H1 (cell line): ENCODE measurements at regions not wholly inside any gene's neighbourhood (a gene's known extent, or its start where the extent isn't known, plus 50 kb on each side); places are given as distances from the start of the nearest gene placed in this dataset.

Experiments
- CTCF ChIA-PET: fragments of 300-600 bp; sonication (Branson Sonifier 250); formaldehyde crosslinking; loops from one replicate; lab custom pipeline; 2021; ENCODE audit not compliant: partially characterized antibody; lab: Charles Lee
- POLR2A ChIA-PET: fragments of 300-600 bp; sonication (Branson Sonifier 250); formaldehyde crosslinking; loops from one replicate; lab custom pipeline; 2021; ENCODE audit warnings: inconsistent platforms; ENCODE audit not compliant: partially characterized antibody; lab: Charles Lee
- DNase-seq, 2 experiments: peaks; one replicate each; pipeline versions ENCODE4 v3.0.0 to v3.0.0-alpha.2; 2010 to 2022; ENCODE audit warnings: low spot score in 2 of 2, low read depth in 1 of 2, mixed read lengths in 1 of 2
- FAIRE-seq: peaks from 2 replicates; lab custom pipeline; 2011; peaks lifted over from hg19 to GRCh38; lab: Jason Lieb, UNC
- H2AFZ ChIP-seq: 2 replicates; pipeline ENCODE4 v1.8.1; 2012; ENCODE audit warnings: low read length, inconsistent platforms
- H2AK5ac ChIP-seq: 2 replicates; pipeline ENCODE4 v1.6.1; 2013; ENCODE audit warnings: low read depth, low read length
- H2BK120ac ChIP-seq: replicated peaks from 2 replicates; pipeline ENCODE3; 2013; ENCODE audit warnings: low read depth, low read length, inconsistent platforms
- H2BK12ac ChIP-seq: 2 replicates; pipeline ENCODE4 v1.6.1; 2013; ENCODE audit warnings: low read depth, low read length
- H2BK15ac ChIP-seq: 2 replicates; pipeline ENCODE4 v1.6.1; 2013; ENCODE audit warnings: low read length
- H2BK20ac ChIP-seq: 2 replicates; pipeline ENCODE4 v1.6.1; 2013; ENCODE audit warnings: low read length
- H2BK5ac ChIP-seq: 2 replicates; pipeline ENCODE4 v1.6.1; 2013; ENCODE audit warnings: low read depth, low read length
- H3K14ac ChIP-seq: 2 replicates; pipeline ENCODE4 v1.6.1; 2013; ENCODE audit warnings: inconsistent platforms; ENCODE audit not compliant: insufficient read length
- H3K18ac ChIP-seq: 2 replicates; pipeline ENCODE4 v1.6.1; 2013; ENCODE audit warnings: low read length; ENCODE audit errors: extremely low read depth
- H3K23ac ChIP-seq: 2 replicates; pipeline ENCODE4 v1.6.1; 2013; ENCODE audit warnings: inconsistent platforms; ENCODE audit not compliant: insufficient read length
- H3K23me2 ChIP-seq: 2 replicates; pipeline ENCODE4 v1.6.1; 2013; ENCODE audit warnings: low read depth, low read length
- H3K27ac ChIP-seq: 2 replicates; pipeline ENCODE4 v1.6.1; 2011; ENCODE audit warnings: low read depth, low read length, inconsistent platforms
- H3K27me3 ChIP-seq, 4 experiments: replicated peaks in 1 of 4; 1 replicate in 1 of 4; 2 replicates in 3 of 4; pipeline versions ENCODE4 v1.6.1 to v1.8.1; 2011 to 2013; ENCODE audit warnings: low read length in 3 of 4, mild to moderate bottlenecking in 3 of 4, inconsistent platforms in 2 of 4, mixed read lengths in 2 of 4, moderate library complexity in 1 of 4; ENCODE audit not compliant: control insufficient read depth in 3 of 4, insufficient read depth in 3 of 4; ENCODE audit errors: extremely low read depth in 1 of 4
- H3K36me3 ChIP-seq, 4 experiments: 2 replicates each; pipeline versions ENCODE4 v1.6.1 to v1.8.1; 2011 to 2013; ENCODE audit warnings: mild to moderate bottlenecking in 4 of 4, low read length in 3 of 4, moderate library complexity in 2 of 4, control low read depth in 1 of 4, inconsistent platforms in 1 of 4; ENCODE audit not compliant: insufficient read depth in 4 of 4, control insufficient read depth in 2 of 4
- H3K4ac ChIP-seq: replicated peaks from 2 replicates; pipeline ENCODE3; 2013; ENCODE audit warnings: low read length, low read depth, mixed read lengths, inconsistent platforms; ENCODE audit not compliant: insufficient read length
- H3K4me1 ChIP-seq, 4 experiments: replicated peaks in 1 of 4; 1 replicate in 1 of 4; 2 replicates in 3 of 4; pipeline versions ENCODE4 v1.6.1 to v1.8.1; 2011 to 2013; ENCODE audit warnings: low read length in 3 of 4, inconsistent platforms in 2 of 4, mixed read lengths in 1 of 4; ENCODE audit not compliant: insufficient read depth in 4 of 4, control insufficient read depth in 3 of 4
- H3K4me2 ChIP-seq, 2 experiments: 2 replicates each; pipeline versions ENCODE4 v1.6.1 to v1.8.1; 2011 to 2013; ENCODE audit warnings: low read depth in 2 of 2, low read length in 2 of 2, control low read depth in 1 of 2, inconsistent platforms in 1 of 2, mild to moderate bottlenecking in 1 of 2; ENCODE audit not compliant: insufficient read depth in 1 of 2
- H3K4me3 ChIP-seq, 4 experiments: fragments of 200-600, 300-600 bp in 1 of 4; sonication (generic), shearing (Covaris generic), sonication (Bioruptor Twin) in 1 of 4; 2 replicates each; pipeline versions ENCODE4 v1.5.1 to v1.8.1; 2011 to 2016; ENCODE audit warnings: low read length in 4 of 4, low read depth in 3 of 4, control low read depth in 2 of 4, inconsistent platforms in 2 of 4, mild to moderate bottlenecking in 2 of 4, mixed read lengths in 1 of 4, moderate library complexity in 1 of 4; ENCODE audit not compliant: insufficient read depth in 2 of 4; ENCODE audit errors: extremely low read depth in 1 of 4
- H3K56ac ChIP-seq: replicated peaks from 2 replicates; pipeline ENCODE3; 2013; ENCODE audit warnings: low read depth, mild to moderate bottlenecking, mixed read lengths, low read length, inconsistent platforms; ENCODE audit not compliant: insufficient read length
- H3K79me1 ChIP-seq: 2 replicates; pipeline ENCODE4 v1.6.1; 2013; ENCODE audit warnings: low read depth, low read length, control low read depth
- H3K79me2 ChIP-seq, 2 experiments: 2 replicates each; pipeline versions ENCODE4 v1.6.1 to v1.8.1; 2012 to 2013; ENCODE audit warnings: low read length in 2 of 2, mild to moderate bottlenecking in 2 of 2, inconsistent platforms in 1 of 2; ENCODE audit not compliant: insufficient read depth in 2 of 2, control insufficient read depth in 1 of 2
- H3K9ac ChIP-seq, 4 experiments: replicated peaks in 1 of 4; 1 replicate in 1 of 4; 2 replicates in 3 of 4; pipeline versions ENCODE4 v1.6.1 to v1.8.1; 2011 to 2013; ENCODE audit warnings: low read depth in 3 of 4, low read length in 3 of 4, control low read depth in 2 of 4, mild to moderate bottlenecking in 2 of 4, moderate library complexity in 2 of 4, inconsistent platforms in 1 of 4; ENCODE audit errors: extremely low read depth in 1 of 4
- H3K9me3 ChIP-seq, 2 experiments: 2 replicates each; pipeline versions ENCODE4 v1.6.1 to v1.8.1; 2012 to 2013; ENCODE audit warnings: mild to moderate bottlenecking in 2 of 2, moderate library complexity in 2 of 2, control low read depth in 1 of 2, inconsistent platforms in 1 of 2, low read depth in 1 of 2, low read length in 1 of 2, mixed read lengths in 1 of 2; ENCODE audit not compliant: insufficient read depth in 2 of 2
- H4K20me1 ChIP-seq, 2 experiments: replicated peaks in 1 of 2; 2 replicates each; pipeline versions ENCODE3 to v1.8.1; 2011 to 2013; ENCODE audit warnings: inconsistent platforms in 2 of 2, low read length in 2 of 2, mild to moderate bottlenecking in 1 of 2; ENCODE audit not compliant: insufficient read depth in 2 of 2, control insufficient read depth in 1 of 2
- H4K5ac ChIP-seq: 2 replicates; pipeline ENCODE4 v1.6.1; 2013; ENCODE audit warnings: low read length, low read depth, mixed read lengths, inconsistent platforms; ENCODE audit not compliant: insufficient read length
- H4K8ac ChIP-seq: 2 replicates; pipeline ENCODE4 v1.8.0; 2013; ENCODE audit warnings: mild to moderate bottlenecking, moderate library complexity, low read length, inconsistent platforms; ENCODE audit not compliant: insufficient read depth; ENCODE audit errors: extremely low read depth
- H4K91ac ChIP-seq: replicated peaks from 2 replicates; pipeline ENCODE3; 2013; ENCODE audit warnings: low read length, mixed read lengths, inconsistent platforms; ENCODE audit not compliant: insufficient read length
- ASH2L ChIP-seq: fragments of 200-600, 300-600 bp; sonication (generic); IDR thresholded peaks from one replicate; pipeline ENCODE4 v1.7.1; 2017; ENCODE audit warnings: low read length
- CBX5 ChIP-seq: fragments of 300-800, 300-1000 bp; sonication (generic); IDR thresholded peaks from 2 replicates; pipeline ENCODE4 v1.7.1; 2016; ENCODE audit warnings: antibody characterized with exemption, low read length, low read depth
- CREB1 ChIP-seq: IDR thresholded peaks from 2 replicates; pipeline ENCODE4 v1.6.1; 2012; ENCODE audit warnings: inconsistent platforms
- CTBP2 ChIP-seq: IDR thresholded peaks from 2 replicates; pipeline ENCODE4 v1.7.0; 2011; ENCODE audit warnings: borderline replicate concordance, mild to moderate bottlenecking, moderate library complexity, mixed read lengths, low read length; ENCODE audit not compliant: insufficient read depth, insufficient read length
- EGR1 ChIP-seq: IDR thresholded peaks from 2 replicates; pipeline ENCODE4 v1.6.1; 2011; ENCODE audit warnings: low read depth, low read length, borderline replicate concordance
- EZH2 ChIP-seq: fragments of 200-600 bp; sonication (generic); IDR thresholded peaks from 2 replicates; pipeline ENCODE4 v1.7.1; 2012; ENCODE audit warnings: low read depth, mild to moderate bottlenecking, moderate library complexity, low read length, inconsistent platforms; ENCODE audit not compliant: severe bottlenecking
- GABPA ChIP-seq: IDR thresholded peaks from 2 replicates; pipeline ENCODE4 v1.6.1; 2011; ENCODE audit warnings: mild to moderate bottlenecking, low read length, moderate library complexity, borderline replicate concordance; ENCODE audit not compliant: insufficient read depth
- GTF2F1 ChIP-seq: IDR thresholded peaks from 2 replicates; pipeline ENCODE4 v1.6.1; 2012; ENCODE audit warnings: low read depth, low read length, improper control_type of control experiment, borderline replicate concordance
- KDM1A ChIP-seq: fragments of 200-600, 300-600 bp; sonication (generic); IDR thresholded peaks from 2 replicates; pipeline ENCODE4 v1.7.1; 2016; ENCODE audit warnings: mild to moderate bottlenecking, low read length, borderline replicate concordance
- PHF8 ChIP-seq: fragments of 200-600 bp; sonication (generic); conservative IDR thresholded peaks from 2 replicates; pipeline ENCODE4 v1.7.1; 2012; ENCODE audit warnings: low read depth, mild to moderate bottlenecking, inconsistent platforms, low read length, moderate library complexity
- RAD21 ChIP-seq, 2 experiments: IDR thresholded peaks in 1 of 2; conservative IDR thresholded peaks in 1 of 2; 2 replicates each; pipeline ENCODE4 v1.6.1; 2011; ENCODE audit warnings: low read depth in 2 of 2, low read length in 2 of 2, improper control_type of control experiment in 1 of 2, inconsistent platforms in 1 of 2, mild to moderate bottlenecking in 1 of 2, moderate library complexity in 1 of 2
- RFX5 ChIP-seq: IDR thresholded peaks from 2 replicates; pipeline ENCODE4 v1.6.1; 2011; ENCODE audit warnings: low read depth, low read length, improper control_type of control experiment, borderline replicate concordance
- SAP30 ChIP-seq: fragments of 300-600 bp; sonication (generic); IDR thresholded peaks from 2 replicates; pipeline ENCODE4 v1.7.1; 2012; ENCODE audit warnings: low read length, moderate library complexity, mild to moderate bottlenecking, inconsistent platforms; ENCODE audit not compliant: insufficient read depth, insufficient replicate concordance
- TBP ChIP-seq: IDR thresholded peaks from 2 replicates; pipeline ENCODE4 v1.6.1; 2011; ENCODE audit warnings: low read depth, low read length, improper control_type of control experiment
- TCF12 ChIP-seq: IDR thresholded peaks from 2 replicates; pipeline ENCODE4 v1.6.1; 2011; ENCODE audit warnings: low read depth, mild to moderate bottlenecking, low read length
- WGBS, 2 experiments: shearing (Covaris generic) in 1 of 2; methylation state at CpG; one replicate each; pipeline versions ENCODE4 v1.1.6 to v1.1.7; 2013 to 2015; ENCODE audit warnings: low lambda C conversion rate in 2 of 2, mixed read lengths in 2 of 2, inconsistent platforms in 1 of 2, low coverage in 1 of 2, missing lambda C conversion rate in 1 of 2; ENCODE audit not compliant: insufficient replicate concordance in 2 of 2, insufficient coverage in 1 of 2, insufficient read length in 1 of 2; ENCODE audit errors: extremely low coverage in 1 of 2, missing lambda C conversion rate in 1 of 2; 5-methylcytosine and 5-hydroxymethylcytosine counted together

- H3K36me3 ChIP-seq = no peaks in the 10 kb centered on the region
- H3K9ac ChIP-seq = no peak overlapping the region
- no peak overlapping the region for H2BK120ac ChIP-seq
- H3K18ac ChIP-seq = no peak overlapping the region
- no peak overlapping the region for H3K4me2 ChIP-seq
- H4K5ac ChIP-seq = no peak overlapping the region
- H4K20me1 ChIP-seq = no peaks in the 10 kb centered on the region
- H3K27ac ChIP-seq = no peak overlapping the region
- H2AFZ ChIP-seq = no peak overlapping the region
- H3K79me1 ChIP-seq = no peaks in the 10 kb centered on the region
- WGBS, 2 experiments = 89% methylated on average over 3 of the region's 3 CpGs; no CpG with 5 or more reads in 1 of the 2 experiments
- H4K8ac ChIP-seq = no peak overlapping the region
- H4K91ac ChIP-seq = no peak overlapping the region
- H2BK5ac ChIP-seq = no peak overlapping the region
- ChIA-PET CTCF (interaction anchor here (1.3 to 2.0 kb wide), 2 partner anchors 107 to 272 kb away, joined by 4 to 8 read pairs; no protein-coding TSS in a partner anchor), POLR2A (no interaction called here)
- no peaks in the 10 kb centered on the region; a peak in 1 of 4 replicates for H3K9me3 ChIP-seq
- no peak overlapping the region for H3K4me3 ChIP-seq
- no peak overlapping the region for H3K56ac ChIP-seq
- DNase-seq (no peak), FAIRE-seq (no peak)
- no peak overlapping the region for H2BK15ac ChIP-seq
- no peak overlapping the region for H2AK5ac ChIP-seq
- H3K23me2 ChIP-seq = no peaks in the 10 kb centered on the region
- no peak overlapping the region for H3K14ac ChIP-seq
- H3K4ac ChIP-seq = no peak overlapping the region
- no peak overlapping the region for H3K23ac ChIP-seq
- H3K4me1 ChIP-seq = no peaks in the 10 kb centered on the region
- H2BK20ac ChIP-seq = no peak overlapping the region
- no peaks in the 10 kb centered on the region for H3K79me2 ChIP-seq
- no peak overlapping the region for H2BK12ac ChIP-seq
- H3K27me3 ChIP-seq = no peaks in the 10 kb centered on the region
- TF ChIP-seq CTBP2 (no peak), EZH2 (no peak), TCF12 (no peak), PHF8 (no peak), GABPA (no peak), CBX5 (no peak), ASH2L (no peak), GTF2F1 (no peak), EGR1 (no peak), KDM1A (no peak), RFX5 (no peak), RAD21 (IDR thresholded peaks at IDR 0.05 in 1 of 2, conservative IDR thresholded peaks at IDR 0.05 in 1 of 2; ENCODE audit: low read depth in 2 of 2, low read length in 2 of 2) (no peak), TBP (no peak), CREB1 (no peak), SAP30 (no peak)
These were observed 1402.5 kb upstream of the CELF2 start for GRCh38 chr10:9615189-9615588.
